22Rv1 (cell line): ENCODE measurements at regions not wholly inside any gene's neighbourhood (a gene's known extent, or its start where the extent isn't known, plus 50 kb on each side); places are given as distances from the start of the nearest gene placed in this dataset.

Experiments
- H3K27ac ChIP-seq: fragments of 450-650 bp; 2 replicates; pipeline ENCODE4 v1.5.1; 2017
- ZFX ChIP-seq: fragments of 450-650 bp; IDR thresholded peaks from 2 replicates; pipeline ENCODE4 v1.6.1; 2017; ENCODE audit warnings: antibody characterized with exemption, borderline replicate concordance
- TF ChIP-seq, protein P1 (sequence below): fragments of 450-650 bp; IDR thresholded peaks from 2 replicates; pipeline ENCODE4 v1.5.1; 2017; ENCODE audit warnings: mild to moderate bottlenecking

DNA sequence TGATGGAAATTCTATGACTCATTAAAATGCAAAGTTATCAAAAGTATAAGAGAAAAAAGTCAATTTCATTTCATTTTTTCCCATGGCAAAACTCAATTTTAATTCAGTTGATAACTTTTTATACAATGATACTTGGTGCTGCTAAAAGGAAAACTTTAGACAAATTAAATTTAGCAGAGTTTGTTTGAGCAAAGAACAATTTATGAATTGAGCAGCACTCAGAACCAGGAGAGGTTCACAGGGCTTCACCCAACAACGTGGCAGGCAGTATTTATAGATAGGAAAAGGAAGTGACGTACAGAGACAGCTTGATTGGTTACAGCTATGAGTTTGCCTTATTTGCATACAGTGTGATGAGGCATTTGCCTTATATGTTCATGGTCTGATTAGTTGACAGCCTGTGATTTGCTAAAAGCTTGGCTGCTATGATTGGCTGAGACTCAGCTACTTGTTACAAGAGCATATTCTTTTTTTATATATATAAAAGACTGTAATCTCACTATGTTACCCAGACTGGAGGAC is 157.2 kb upstream of the CELF2 start:
- no peak overlapping the region for H3K27ac ChIP-seq
- no peak for TF ChIP-seq ZFX
- TF ChIP-seq, protein P1, sequence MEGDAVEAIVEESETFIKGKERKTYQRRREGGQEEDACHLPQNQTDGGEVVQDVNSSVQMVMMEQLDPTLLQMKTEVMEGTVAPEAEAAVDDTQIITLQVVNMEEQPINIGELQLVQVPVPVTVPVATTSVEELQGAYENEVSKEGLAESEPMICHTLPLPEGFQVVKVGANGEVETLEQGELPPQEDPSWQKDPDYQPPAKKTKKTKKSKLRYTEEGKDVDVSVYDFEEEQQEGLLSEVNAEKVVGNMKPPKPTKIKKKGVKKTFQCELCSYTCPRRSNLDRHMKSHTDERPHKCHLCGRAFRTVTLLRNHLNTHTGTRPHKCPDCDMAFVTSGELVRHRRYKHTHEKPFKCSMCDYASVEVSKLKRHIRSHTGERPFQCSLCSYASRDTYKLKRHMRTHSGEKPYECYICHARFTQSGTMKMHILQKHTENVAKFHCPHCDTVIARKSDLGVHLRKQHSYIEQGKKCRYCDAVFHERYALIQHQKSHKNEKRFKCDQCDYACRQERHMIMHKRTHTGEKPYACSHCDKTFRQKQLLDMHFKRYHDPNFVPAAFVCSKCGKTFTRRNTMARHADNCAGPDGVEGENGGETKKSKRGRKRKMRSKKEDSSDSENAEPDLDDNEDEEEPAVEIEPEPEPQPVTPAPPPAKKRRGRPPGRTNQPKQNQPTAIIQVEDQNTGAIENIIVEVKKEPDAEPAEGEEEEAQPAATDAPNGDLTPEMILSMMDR: no peak

DNA sequence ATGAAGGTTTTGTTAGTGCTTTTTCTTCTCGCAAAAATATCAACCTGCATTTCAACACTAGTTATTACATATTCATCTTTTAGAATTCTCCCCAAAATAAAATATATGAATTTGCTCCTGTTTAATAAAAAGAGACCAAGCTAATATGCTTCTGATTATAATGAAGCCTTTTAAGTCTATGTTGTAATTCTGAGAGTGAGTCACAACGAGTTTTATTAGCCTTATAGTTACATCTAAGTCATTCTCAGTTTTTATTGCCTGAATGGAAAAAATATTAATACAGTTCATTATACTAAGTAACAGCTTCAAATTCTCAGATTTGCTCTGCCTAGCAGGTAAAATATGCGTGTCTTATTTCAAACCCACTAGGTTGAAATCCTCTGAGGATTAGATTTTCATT is 152.4 kb upstream of the CELF2 start:
- TF ChIP-seq, protein P1: no peak
- TF ChIP-seq ZFX: no peak
- no peak overlapping the region for H3K27ac ChIP-seq

DNA sequence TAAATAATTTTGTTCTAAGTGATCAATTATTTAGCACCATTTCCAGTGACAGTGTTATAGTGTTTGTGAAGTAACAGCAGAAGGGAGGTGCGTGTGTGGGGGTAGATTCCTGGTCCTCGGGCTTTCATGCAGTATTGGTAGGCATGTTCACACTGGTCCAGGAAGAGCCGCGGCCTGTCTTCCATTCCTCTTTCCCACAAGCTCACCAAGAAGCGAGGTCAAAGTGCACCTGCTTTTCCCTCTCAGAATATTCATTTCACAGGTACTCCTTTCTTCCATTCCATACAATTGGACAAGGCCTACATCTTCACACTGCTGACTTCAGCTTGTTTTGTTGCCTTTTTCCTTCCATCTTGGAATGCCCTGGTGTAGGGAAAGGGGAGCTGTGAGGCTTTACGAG is 151.8 kb upstream of the CELF2 start:
- H3K27ac ChIP-seq: no peak overlapping the region
- TF ChIP-seq ZFX: no peak
- TF ChIP-seq, protein P1: no peak

DNA sequence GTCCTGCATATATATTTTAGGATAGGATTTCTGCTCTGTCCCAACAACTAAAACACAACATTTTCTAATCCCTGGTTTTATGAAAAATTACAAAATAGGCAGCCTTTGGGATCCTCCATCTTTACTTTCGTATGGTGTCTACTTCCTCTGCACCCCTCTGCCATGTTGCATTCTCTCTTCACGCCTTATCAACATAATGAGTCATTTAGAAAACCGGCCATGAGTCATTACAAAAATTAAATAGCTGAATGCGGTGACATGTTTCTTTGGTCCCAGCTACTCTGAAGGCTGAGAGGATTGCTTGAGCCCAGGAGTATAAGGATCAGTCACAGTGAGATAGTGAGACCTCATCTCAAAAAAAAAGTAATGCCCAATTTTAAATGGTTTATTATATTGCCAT is 148.1 kb upstream of the CELF2 start:
- TF ChIP-seq, protein P1: no peak
- no peak for TF ChIP-seq ZFX
- no peak overlapping the region for H3K27ac ChIP-seq

DNA sequence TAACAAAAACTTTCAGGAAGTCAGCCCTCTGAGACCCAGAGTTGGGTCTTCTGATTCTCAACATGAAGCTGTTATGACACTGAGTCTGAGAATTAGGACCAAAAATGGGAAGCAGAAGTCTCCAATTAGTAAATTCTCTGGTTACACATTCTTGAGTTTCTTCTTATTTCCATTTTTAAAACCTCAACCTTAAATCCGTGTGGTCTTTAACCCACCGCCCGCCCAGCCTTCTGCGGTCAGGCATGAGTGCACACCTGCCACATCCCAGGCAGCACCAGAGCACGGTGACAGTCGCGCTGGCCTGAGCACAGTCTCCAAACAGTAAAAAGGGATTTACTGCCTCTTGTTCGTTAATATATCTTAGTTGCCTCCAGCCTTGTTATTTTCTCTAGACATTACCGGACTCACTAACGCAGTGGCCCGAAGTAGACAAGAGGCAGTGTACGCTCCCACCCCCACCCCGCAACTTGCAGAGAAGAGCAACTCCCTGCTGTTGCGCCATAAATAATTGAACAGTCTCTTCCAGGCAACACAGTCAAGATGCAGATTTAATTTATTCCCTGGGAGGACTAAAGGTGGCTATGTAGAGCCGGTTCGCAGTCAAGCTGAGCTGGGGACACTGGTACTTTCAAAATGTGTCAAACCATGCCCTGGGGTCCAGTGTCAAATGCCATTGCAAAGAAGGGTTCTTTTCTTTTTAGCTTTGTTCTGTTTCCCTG is 147.0 kb upstream of the CELF2 start:
- TF ChIP-seq ZFX: no peak
- TF ChIP-seq, protein P1: no peak
- no peak overlapping the region for H3K27ac ChIP-seq

DNA sequence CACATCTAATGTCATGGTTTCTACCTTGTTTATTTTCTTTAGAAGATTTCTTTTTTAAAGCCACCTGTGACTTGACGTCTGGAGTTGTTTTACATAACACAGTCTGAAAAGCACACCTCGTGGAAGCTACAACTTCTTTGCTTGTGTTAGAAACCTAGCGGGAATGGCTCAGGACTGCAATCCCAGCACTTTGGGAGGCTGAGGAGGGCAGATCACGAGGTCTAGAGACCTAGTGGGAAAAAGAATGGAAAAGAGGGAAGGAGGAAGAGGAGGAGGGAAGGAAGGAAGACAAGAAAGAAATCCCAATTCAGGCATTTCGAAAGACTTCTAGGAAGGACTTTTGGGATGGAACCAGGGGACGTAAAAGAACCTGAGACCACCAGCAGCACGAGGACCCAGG is 146.3 kb upstream of the CELF2 start:
- TF ChIP-seq, protein P1: no peak
- TF ChIP-seq ZFX: no peak
- no peak overlapping the region for H3K27ac ChIP-seq

DNA sequence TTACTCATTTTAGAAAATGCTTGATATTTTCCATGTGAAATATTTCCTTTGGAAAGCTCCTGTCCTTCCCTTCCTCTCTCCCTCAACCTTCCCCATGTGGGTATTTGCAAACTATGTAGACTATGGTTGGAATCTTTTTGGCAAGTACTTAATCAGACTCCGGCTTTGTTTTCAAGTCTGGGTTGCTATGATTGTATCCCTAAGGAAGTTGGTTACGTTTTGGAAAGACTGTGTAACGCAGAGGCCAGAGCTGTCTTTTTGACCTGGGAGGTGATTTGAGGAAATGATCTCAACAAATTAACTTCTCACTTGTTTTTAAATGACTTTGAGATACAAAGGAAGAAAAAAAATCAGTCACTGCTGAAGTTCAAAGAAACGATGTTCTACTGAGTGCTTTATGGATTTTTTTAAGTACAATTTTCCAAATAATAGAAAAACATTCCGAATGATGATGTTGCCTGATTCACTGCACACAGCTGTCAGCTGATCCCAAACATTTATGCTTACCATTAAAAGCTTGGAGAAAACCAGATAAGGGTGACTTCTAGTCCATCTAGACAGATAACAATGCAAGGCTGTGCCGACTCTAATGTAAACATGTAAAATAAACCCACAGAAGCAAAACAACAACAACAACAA is 145.5 kb upstream of the CELF2 start:
- H3K27ac ChIP-seq: no peak overlapping the region
- TF ChIP-seq, protein P1: no peak
- TF ChIP-seq ZFX: no peak
